GM21367 (cell line): ENCODE measurements at regions not wholly inside any gene's neighbourhood (a gene's known extent, or its start where the extent isn't known, plus 50 kb on each side); places are given as distances from the start of the nearest gene placed in this dataset.
"Not testable (repeated sequence)": the region's sequence is repeated elsewhere in the genome, so short reads cannot be mapped to it uniquely, and the experiment has no call there.

Experiments
- ATAC-seq: cut with Tn5 transposase; IDR thresholded peaks from one replicate; pipeline ENCODE4 v1.9.1; 2021; ENCODE audit not compliant: unreplicated experiment

GRCh38 chr1:224791362-224791941 lies 138.0 kb upstream of the DNAH14 start:
- no peak for ATAC-seq

GRCh38 chr1:224795591-224795990 lies 133.9 kb upstream of the DNAH14 start:
- ATAC-seq, result no peak

DNA sequence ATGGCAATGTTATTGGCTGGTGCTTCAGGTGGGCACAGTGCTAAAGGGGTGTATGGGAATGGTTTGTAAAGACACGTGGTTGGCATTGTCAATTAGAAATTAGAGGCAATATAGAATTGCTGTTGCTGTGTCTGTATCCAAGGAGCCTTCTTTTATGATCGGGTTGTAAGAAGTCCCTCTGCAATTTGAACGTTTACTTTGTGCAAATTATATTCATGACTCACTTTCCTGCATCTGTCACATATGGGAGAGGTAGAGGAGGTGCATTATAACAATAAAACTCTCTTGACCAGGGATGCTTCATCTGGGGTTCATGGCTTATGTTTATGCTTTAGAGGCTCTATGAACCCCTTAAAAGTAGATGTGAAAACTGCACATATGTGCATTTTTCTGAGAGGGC lies 130.4 kb upstream of the DNAH14 start:
- ATAC-seq, result no peak

- no peak for ATAC-seq
Measured at GRCh38 chr1:224800486-224801119, 128.9 kb upstream of the DNAH14 start.

- ATAC-seq, result no peak
Measured at GRCh38 chr1:224801844-224802490, 127.5 kb upstream of the DNAH14 start.

GRCh38 chr1:224802617-224803016 lies 126.9 kb upstream of the DNAH14 start:
- no peak for ATAC-seq

- no peak for ATAC-seq
Measured at GRCh38 chr1:224804220-224804619, 125.3 kb upstream of the DNAH14 start.

DNA sequence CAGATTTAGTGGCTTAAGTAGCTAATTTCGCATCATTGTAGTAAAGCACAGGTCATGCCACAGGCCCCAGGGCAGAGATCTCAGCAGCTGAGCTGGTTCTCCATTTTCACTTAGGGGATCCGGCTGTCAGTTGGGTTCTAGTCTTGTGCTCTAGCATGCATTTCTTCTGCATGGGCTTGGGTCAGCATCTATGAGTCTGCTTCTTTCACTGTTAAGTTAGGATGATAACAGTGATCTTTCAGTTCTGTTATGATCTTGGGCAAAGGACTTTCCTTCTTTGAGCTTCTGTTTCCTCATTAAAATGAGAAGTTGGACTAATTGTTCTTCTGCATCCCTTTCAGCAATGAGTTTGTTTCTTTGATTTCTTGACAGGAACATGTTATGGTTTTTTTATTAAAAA lies 123.6 kb upstream of the DNAH14 start:
- ATAC-seq, result no peak

DNA sequence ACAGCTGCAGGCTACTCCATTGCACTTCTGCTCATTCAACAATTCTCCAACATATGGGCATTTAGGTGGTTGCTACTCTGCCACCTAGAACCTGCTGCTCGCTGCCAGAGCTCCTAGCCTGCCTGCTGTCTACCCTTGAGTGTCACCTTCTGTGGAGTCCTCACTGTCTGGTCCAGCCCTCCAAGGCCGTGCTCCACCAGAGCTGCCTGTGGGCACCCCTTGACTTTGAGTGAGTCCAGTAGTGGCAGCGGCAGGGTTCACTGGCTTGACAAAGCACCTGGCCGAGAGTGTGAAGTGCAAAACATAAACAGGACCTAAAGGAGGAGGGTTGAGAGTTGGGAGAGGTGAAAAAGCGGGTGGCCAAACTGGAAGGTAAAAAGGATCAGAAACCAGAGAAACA lies 120.3 kb upstream of the DNAH14 start:
- ATAC-seq, result no peak

GRCh38 chr1:224809613-224810012 lies 119.9 kb upstream of the DNAH14 start:
- no peak for ATAC-seq

GRCh38 chr1:224811564-224811963 lies 117.9 kb upstream of the DNAH14 start:
- ATAC-seq, result no peak

DNA sequence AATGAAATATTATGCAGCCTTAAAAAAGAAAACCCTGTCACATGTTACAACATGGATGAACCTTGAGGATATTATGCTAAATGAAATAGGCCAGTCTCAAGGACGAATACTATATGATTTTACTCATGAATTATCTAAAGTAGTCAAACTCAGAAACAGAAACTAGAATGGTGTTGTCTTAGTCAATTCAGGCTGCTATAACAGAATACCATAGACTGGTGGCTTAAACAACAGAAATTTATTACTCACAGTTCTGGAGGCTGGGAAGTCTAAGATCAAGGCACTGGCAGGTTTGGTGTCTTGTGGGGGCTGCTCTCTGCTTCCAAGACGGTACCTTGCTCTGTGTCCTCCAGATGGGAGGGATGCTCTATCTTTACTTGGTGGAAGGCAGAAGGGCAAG lies 113.8 kb upstream of the DNAH14 start:
- ATAC-seq, result no peak

- no peak for ATAC-seq
Measured at GRCh38 chr1:224816062-224816461, 113.4 kb upstream of the DNAH14 start.

DNA sequence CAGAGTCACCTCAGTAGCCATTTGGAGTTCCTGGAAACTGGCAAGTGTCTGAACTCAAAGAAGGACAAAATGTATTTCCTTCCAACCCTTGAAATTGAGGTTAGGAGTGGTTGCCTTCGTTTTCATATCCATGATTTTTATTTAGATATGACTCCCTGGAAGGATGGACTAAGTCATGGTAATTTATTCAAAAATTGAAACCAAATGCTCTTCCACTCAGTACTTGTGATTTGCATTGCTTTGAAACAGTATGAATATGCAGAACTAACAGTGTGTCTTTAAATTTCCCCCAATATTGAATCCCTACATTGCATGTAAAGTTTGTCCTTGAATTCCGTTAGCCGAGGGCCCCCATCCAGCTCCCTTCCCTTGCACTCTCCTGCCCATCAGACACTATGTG lies 112.1 kb upstream of the DNAH14 start:
- no peak for ATAC-seq

- ATAC-seq, result no peak
Measured at GRCh38 chr1:224819861-224820260, 109.6 kb upstream of the DNAH14 start.

DNA sequence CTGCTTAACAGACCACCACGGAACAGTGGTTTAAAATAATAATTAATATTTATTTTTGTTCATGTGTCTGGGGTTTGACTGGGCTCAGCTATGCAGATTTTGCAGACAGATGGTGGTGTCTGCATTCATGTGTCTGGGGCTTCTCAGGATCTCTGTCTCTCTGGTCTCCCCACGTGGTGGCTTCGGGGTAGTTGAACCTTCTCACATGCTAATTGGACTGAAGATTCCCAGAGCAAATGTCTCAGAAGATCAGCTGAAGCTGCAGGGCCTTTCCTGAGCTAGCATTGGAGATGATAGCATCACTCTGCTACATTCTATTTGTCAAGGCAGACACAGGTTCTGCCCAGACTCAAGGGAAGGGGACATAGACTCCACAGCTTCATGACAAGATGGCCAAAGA lies 109.1 kb upstream of the DNAH14 start:
- no peak for ATAC-seq

GRCh38 chr1:224821751-224822150 lies 107.7 kb upstream of the DNAH14 start:
- ATAC-seq, result not testable (repeated sequence)

GRCh38 chr1:224825525-224826000 lies 103.9 kb upstream of the DNAH14 start:
- ATAC-seq, result no peak

GRCh38 chr1:224828691-224829090 lies 100.8 kb upstream of the DNAH14 start:
- ATAC-seq, result no peak

DNA sequence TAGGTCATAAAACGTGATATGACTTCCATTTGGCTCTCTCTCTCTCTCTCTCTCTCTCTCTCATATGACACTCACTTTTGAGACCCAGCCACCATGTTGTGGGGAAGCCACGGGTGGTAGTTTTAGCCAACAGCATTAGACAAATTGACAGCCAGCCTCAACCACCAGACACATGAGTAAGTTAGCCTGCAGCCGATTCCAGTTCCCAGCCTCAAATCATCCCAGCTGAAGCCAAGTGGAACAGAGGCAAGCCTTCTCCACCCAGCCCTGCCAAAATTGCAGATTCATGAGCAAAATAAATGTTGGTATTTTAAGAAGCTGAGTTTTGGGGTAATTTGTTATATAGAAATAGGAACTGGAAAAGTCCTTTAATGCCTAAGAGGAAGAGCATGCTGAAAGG lies 98.0 kb upstream of the DNAH14 start:
- ATAC-seq, result no peak

DNA sequence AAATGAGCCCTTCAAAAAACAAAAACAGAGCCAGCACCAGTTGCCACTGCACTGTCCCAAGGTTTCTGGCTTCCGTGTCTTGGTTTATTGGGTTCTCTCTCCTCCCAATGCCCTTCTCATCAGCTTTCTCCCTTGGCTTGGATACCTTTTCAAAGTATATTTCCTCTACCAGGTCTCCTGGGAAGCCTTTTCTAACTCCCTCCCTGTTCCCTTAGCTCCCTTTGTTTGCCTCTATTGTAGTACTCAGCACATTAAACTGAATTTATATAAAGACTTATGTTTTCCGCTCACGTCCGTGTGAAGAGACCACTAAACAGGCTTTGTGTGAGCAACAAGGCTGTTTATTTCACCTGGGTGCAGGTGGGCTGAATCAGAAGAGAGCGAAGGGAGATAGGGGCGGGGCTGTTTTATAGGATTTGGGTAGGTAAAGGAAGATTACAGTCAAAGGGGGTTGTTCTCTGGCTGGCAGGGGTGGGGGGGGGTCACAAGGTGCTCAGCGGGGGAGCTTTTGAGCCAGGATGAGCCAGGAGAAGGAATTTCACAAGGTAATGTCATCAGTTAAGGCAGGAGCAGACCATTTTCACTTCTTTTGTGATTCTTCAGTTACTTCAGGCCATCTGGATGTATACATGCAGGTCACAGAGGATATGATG lies 89.7 kb upstream of the DNAH14 start:
- not testable (repeated sequence) for ATAC-seq

- not testable (repeated sequence) for ATAC-seq
Measured at GRCh38 chr1:224841803-224842202, 87.7 kb upstream of the DNAH14 start.
